ENCODE measurements at regions not wholly inside any gene's neighbourhood (a gene's known extent, or its start where the extent isn't known, plus 50 kb on each side); places are given as distances from the start of the nearest gene placed in this dataset.

GRCh38 chr7:155879592-155879991 is 67.3 kb upstream of the SHH start:
- H3K36me3 Mint-ChIP-seq (ENCODE audit: insufficient read depth, unreplicated experiment) = no peaks in the 10 kb centered on the region
- BruUV-seq (replicated peaks) = no TSS peak
- H3K27me3 Mint-ChIP-seq (ENCODE audit: unreplicated experiment) = no peaks in the 10 kb centered on the region
- no peak for DNase-seq
- no peaks in the 10 kb centered on the region for H3K4me1 Mint-ChIP-seq (ENCODE audit: low read depth, unreplicated experiment)
- H3K9me3 Mint-ChIP-seq (ENCODE audit: low read depth, unreplicated experiment) = no peaks in the 10 kb centered on the region
- CTCF ChIA-PET = no interaction called here
- TF ChIP-seq CTCF (IDR thresholded peaks at IDR 0.05; ENCODE audit: unreplicated experiment) = no peak
- no peak overlapping the region for H3K27ac Mint-ChIP-seq (ENCODE audit: unreplicated experiment)
- H3K4me3 Mint-ChIP-seq (ENCODE audit: low read depth, unreplicated experiment) = no peak overlapping the region
- intact Hi-C loops (cut with micrococcal nuclease; ENCODE audit: unreplicated experiment) = no loop called here

- no peak for DNase-seq
- no TSS peak for BruUV-seq (replicated peaks)
- no peaks in the 10 kb centered on the region for H3K36me3 Mint-ChIP-seq (ENCODE audit: insufficient read depth, unreplicated experiment)
- intact Hi-C loops (cut with micrococcal nuclease; ENCODE audit: unreplicated experiment) = no loop called here
- no peak overlapping the region for H3K4me3 Mint-ChIP-seq (ENCODE audit: low read depth, unreplicated experiment)
- peaks cover 3% of the 10 kb centered on the region for H3K4me1 Mint-ChIP-seq (ENCODE audit: low read depth, unreplicated experiment)
- TF ChIP-seq CTCF (IDR thresholded peaks at IDR 0.05; ENCODE audit: unreplicated experiment) = no peak
- no peaks in the 10 kb centered on the region for H3K27me3 Mint-ChIP-seq (ENCODE audit: unreplicated experiment)
- CTCF ChIA-PET = no interaction called here
- H3K9me3 Mint-ChIP-seq (ENCODE audit: low read depth, unreplicated experiment) = no peaks in the 10 kb centered on the region
- no peak overlapping the region for H3K27ac Mint-ChIP-seq (ENCODE audit: unreplicated experiment)
Observed at GRCh38 chr7:155878674-155879073, 66.4 kb upstream of the SHH start.

GRCh38 chr7:155878250-155878649 is 66.0 kb upstream of the SHH start:
- Mint-ChIP-seq H3K9me3 (ENCODE audit: low read depth, unreplicated experiment) (no peaks in the 10 kb centered on the region), H3K4me1 (ENCODE audit: low read depth, unreplicated experiment) (peaks cover 7% of the 10 kb centered on the region), H3K36me3 (ENCODE audit: insufficient read depth, unreplicated experiment) (no peaks in the 10 kb centered on the region), H3K4me3 (ENCODE audit: low read depth, unreplicated experiment) (no peak overlapping the region), H3K27ac (ENCODE audit: unreplicated experiment) (no peak overlapping the region), H3K27me3 (ENCODE audit: unreplicated experiment) (no peaks in the 10 kb centered on the region)
- BruUV-seq (replicated peaks) = no TSS peak
- no peak for DNase-seq
- intact Hi-C loops (cut with micrococcal nuclease; ENCODE audit: unreplicated experiment) = no loop called here
- CTCF ChIA-PET = no interaction called here
- TF ChIP-seq CTCF (IDR thresholded peaks at IDR 0.05; ENCODE audit: unreplicated experiment) = no peak

GRCh38 chr7:155877167-155877566 is 64.9 kb upstream of the SHH start:
- CTCF ChIA-PET = no interaction called here
- DNase-seq = no peak

More at GRCh38 chr7:155877167-155877566, 64.9 kb upstream of the SHH start:
- Mint-ChIP-seq H3K27ac (ENCODE audit: unreplicated experiment) (no peak overlapping the region), H3K36me3 (ENCODE audit: insufficient read depth, unreplicated experiment) (no peaks in the 10 kb centered on the region), H3K4me1 (ENCODE audit: low read depth, unreplicated experiment) (peaks cover 12% of the 10 kb centered on the region), H3K9me3 (ENCODE audit: low read depth, unreplicated experiment) (no peaks in the 10 kb centered on the region), H3K27me3 (ENCODE audit: unreplicated experiment) (no peaks in the 10 kb centered on the region), H3K4me3 (ENCODE audit: low read depth, unreplicated experiment) (no peak overlapping the region)
- no peak for TF ChIP-seq CTCF (IDR thresholded peaks at IDR 0.05; ENCODE audit: unreplicated experiment)
- BruUV-seq (replicated peaks) = no TSS peak
- intact Hi-C loops (cut with micrococcal nuclease; ENCODE audit: unreplicated experiment) = no loop called here
